ENCODE measurements at regions not wholly inside any gene's neighbourhood (a gene's known extent, or its start where the extent isn't known, plus 50 kb on each side); places are given as distances from the start of the nearest gene placed in this dataset.

- H3K23ac ChIP-seq (ENCODE audit: low read length), result no peak overlapping the region
- no peaks in the 10 kb centered on the region for H3K4me1 ChIP-seq (ENCODE audit: control insufficient read depth in 1 of 2, insufficient read depth in 2 of 2, low read length in 2 of 2)
- no peaks in the 10 kb centered on the region for H3K79me1 ChIP-seq (ENCODE audit: low read length)
- no peak overlapping the region for H3K4me3 ChIP-seq (ENCODE audit: low read depth, low read length)
- H3K27me3 ChIP-seq (ENCODE audit: insufficient read depth, low read length), result no peaks in the 10 kb centered on the region
- no peak overlapping the region for H3K27ac ChIP-seq (ENCODE audit: low read depth, low read length)
- H3K4me2 ChIP-seq (ENCODE audit: low read length), result no peak overlapping the region
- H2BK120ac ChIP-seq (ENCODE audit: insufficient read depth, low read length, poor library complexity), result no peak overlapping the region
- no peak overlapping the region for H4K91ac ChIP-seq (ENCODE audit: low read depth, low read length)
- no peak overlapping the region for H2BK12ac ChIP-seq (ENCODE audit: low read length)
- no peak overlapping the region for H3K14ac ChIP-seq (ENCODE audit: low read length)
- H3K4ac ChIP-seq (ENCODE audit: low read depth, low read length), result no peak overlapping the region
- no peak overlapping the region for H2AFZ ChIP-seq (ENCODE audit: insufficient read depth, low read length, poor library complexity)
- no CpG with 5 or more reads among the region's 5 CpGs for WGBS (ENCODE audit: extremely low coverage, insufficient coverage, insufficient read length)
- H3K36me3 ChIP-seq (ENCODE audit: control insufficient read depth in 1 of 2, insufficient read depth in 2 of 2, low read length in 2 of 2), result no peaks in the 10 kb centered on the region
- H3K18ac ChIP-seq (ENCODE audit: low read length), result no peak overlapping the region
- peak; percentile 30 to 57 for DNase-seq
- H2BK5ac ChIP-seq (ENCODE audit: low read depth, low read length, poor library complexity), result no peak overlapping the region
- H4K12ac ChIP-seq (ENCODE audit: low read depth, low read length), result no peak overlapping the region
- no peak overlapping the region for H4K8ac ChIP-seq (ENCODE audit: low read depth, low read length)
- H3K9me3 ChIP-seq (ENCODE audit: insufficient read depth, low read depth, low read length), result no peaks in the 10 kb centered on the region
- H3K9ac ChIP-seq (ENCODE audit: low read length), result no peak overlapping the region
- no peaks in the 10 kb centered on the region for H3K79me2 ChIP-seq (ENCODE audit: control insufficient read depth, insufficient read depth, low read length, poor library complexity)
- H2AK5ac ChIP-seq (ENCODE audit: low read length), result no peak overlapping the region
Observed at GRCh38 chr3:23073724-23074305, 129.3 kb upstream of the UBE2E2 start.

DNA sequence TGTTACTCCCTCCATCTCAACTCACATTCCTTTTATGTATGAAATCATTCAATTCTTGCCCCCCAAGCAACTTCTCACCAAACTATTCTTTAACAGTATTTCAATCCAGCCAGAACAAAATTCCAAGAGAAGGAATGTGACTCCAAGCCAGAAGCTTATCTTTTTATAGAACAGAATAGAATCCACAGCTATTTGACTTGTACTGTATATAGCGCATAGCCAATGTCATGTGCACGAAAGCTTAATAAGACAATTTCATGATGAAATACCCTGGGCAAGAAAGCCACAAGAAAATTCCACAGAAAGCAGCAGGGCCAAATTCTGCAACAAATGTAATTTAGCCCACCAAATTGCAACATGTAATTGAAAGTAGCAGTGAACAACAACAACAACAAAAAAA is 127.6 kb upstream of the UBE2E2 start:
- Histone ChIP-seq H3K79me2 (ENCODE audit: control insufficient read depth, insufficient read depth, low read length, poor library complexity) (no peaks in the 10 kb centered on the region), H4K12ac (ENCODE audit: low read depth, low read length) (no peak overlapping the region), H3K27me3 (ENCODE audit: insufficient read depth, low read length) (no peaks in the 10 kb centered on the region), H4K91ac (ENCODE audit: low read depth, low read length) (no peak overlapping the region), H4K8ac (ENCODE audit: low read depth, low read length) (no peak overlapping the region), H2BK5ac (ENCODE audit: low read depth, low read length, poor library complexity) (no peak overlapping the region), H3K23ac (ENCODE audit: low read length) (no peak overlapping the region), H3K14ac (ENCODE audit: low read length) (no peak overlapping the region), H3K4me1 (ENCODE audit: control insufficient read depth in 1 of 2, insufficient read depth in 2 of 2, low read length in 2 of 2) (no peaks in the 10 kb centered on the region), H3K79me1 (ENCODE audit: low read length) (no peaks in the 10 kb centered on the region), H2AFZ (ENCODE audit: insufficient read depth, low read length, poor library complexity) (no peak overlapping the region), H3K9me3 (ENCODE audit: insufficient read depth, low read depth, low read length) (no peaks in the 10 kb centered on the region), H3K18ac (ENCODE audit: low read length) (no peak overlapping the region), H2AK5ac (ENCODE audit: low read length) (no peak overlapping the region), H2BK12ac (ENCODE audit: low read length) (no peak overlapping the region), H3K4ac (ENCODE audit: low read depth, low read length) (no peak overlapping the region), H3K4me2 (ENCODE audit: low read length) (no peak overlapping the region), H3K9ac (ENCODE audit: low read length) (no peak overlapping the region), H2BK120ac (ENCODE audit: insufficient read depth, low read length, poor library complexity) (no peak overlapping the region), H3K36me3 (ENCODE audit: control insufficient read depth in 1 of 2, insufficient read depth in 2 of 2, low read length in 2 of 2) (no peaks in the 10 kb centered on the region), H3K4me3 (ENCODE audit: low read depth, low read length) (no peak overlapping the region), H3K27ac (ENCODE audit: low read depth, low read length) (no peak overlapping the region)
- WGBS (ENCODE audit: extremely low coverage, insufficient coverage, insufficient read length), result no CpG with 5 or more reads among the region's 2 CpGs
- DNase-seq, result no peak

DNA sequence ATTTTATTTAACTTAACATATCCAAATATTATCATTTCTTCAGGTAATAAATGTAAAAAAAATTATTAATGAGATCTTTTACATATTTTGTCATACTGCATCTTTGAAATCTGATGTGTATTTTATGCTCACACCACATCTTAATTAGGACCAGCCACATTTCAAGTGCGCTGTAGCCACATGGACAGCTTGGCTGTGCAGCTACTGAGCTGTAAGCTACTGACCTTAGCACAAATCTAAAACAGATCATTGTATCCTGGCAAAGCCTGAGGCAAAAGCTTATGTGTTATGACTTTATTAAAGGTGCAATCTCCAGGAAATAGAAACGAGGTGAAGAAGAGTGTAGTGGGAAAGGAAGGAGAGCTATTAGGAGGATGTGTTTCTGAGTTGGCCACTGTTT is 126.7 kb upstream of the UBE2E2 start:
- no peaks in the 10 kb centered on the region for H3K36me3 ChIP-seq (ENCODE audit: control insufficient read depth in 1 of 2, insufficient read depth in 2 of 2, low read length in 2 of 2)
- no peaks in the 10 kb centered on the region for H3K79me2 ChIP-seq (ENCODE audit: control insufficient read depth, insufficient read depth, low read length, poor library complexity)
- H3K27me3 ChIP-seq (ENCODE audit: insufficient read depth, low read length), result no peaks in the 10 kb centered on the region
- H3K9ac ChIP-seq (ENCODE audit: low read length), result no peak overlapping the region
- no peaks in the 10 kb centered on the region for H3K79me1 ChIP-seq (ENCODE audit: low read length)
- no peak overlapping the region for H3K27ac ChIP-seq (ENCODE audit: low read depth, low read length)
- no peaks in the 10 kb centered on the region for H3K9me3 ChIP-seq (ENCODE audit: insufficient read depth, low read depth, low read length)
- no peak overlapping the region for H4K12ac ChIP-seq (ENCODE audit: low read depth, low read length)
- H2AFZ ChIP-seq (ENCODE audit: insufficient read depth, low read length, poor library complexity), result no peak overlapping the region
- H2BK120ac ChIP-seq (ENCODE audit: insufficient read depth, low read length, poor library complexity), result no peak overlapping the region
- H2BK5ac ChIP-seq (ENCODE audit: low read depth, low read length, poor library complexity), result no peak overlapping the region
- no peak overlapping the region for H4K91ac ChIP-seq (ENCODE audit: low read depth, low read length)
- H2AK5ac ChIP-seq (ENCODE audit: low read length), result no peak overlapping the region
- WGBS (ENCODE audit: extremely low coverage, insufficient coverage, insufficient read length), result no CpG with 5 or more reads among the region's 2 CpGs
- no peak overlapping the region for H3K14ac ChIP-seq (ENCODE audit: low read length)
- H3K4me1 ChIP-seq (ENCODE audit: control insufficient read depth in 1 of 2, insufficient read depth in 2 of 2, low read length in 2 of 2), result no peaks in the 10 kb centered on the region
- H3K4me3 ChIP-seq (ENCODE audit: low read depth, low read length), result no peak overlapping the region
- H3K4me2 ChIP-seq (ENCODE audit: low read length), result no peak overlapping the region
- no peak overlapping the region for H3K23ac ChIP-seq (ENCODE audit: low read length)
- DNase-seq, result no peak
- H2BK12ac ChIP-seq (ENCODE audit: low read length), result no peak overlapping the region
- H3K4ac ChIP-seq (ENCODE audit: low read depth, low read length), result no peak overlapping the region
- no peak overlapping the region for H3K18ac ChIP-seq (ENCODE audit: low read length)
- H4K8ac ChIP-seq (ENCODE audit: low read depth, low read length), result no peak overlapping the region

DNA sequence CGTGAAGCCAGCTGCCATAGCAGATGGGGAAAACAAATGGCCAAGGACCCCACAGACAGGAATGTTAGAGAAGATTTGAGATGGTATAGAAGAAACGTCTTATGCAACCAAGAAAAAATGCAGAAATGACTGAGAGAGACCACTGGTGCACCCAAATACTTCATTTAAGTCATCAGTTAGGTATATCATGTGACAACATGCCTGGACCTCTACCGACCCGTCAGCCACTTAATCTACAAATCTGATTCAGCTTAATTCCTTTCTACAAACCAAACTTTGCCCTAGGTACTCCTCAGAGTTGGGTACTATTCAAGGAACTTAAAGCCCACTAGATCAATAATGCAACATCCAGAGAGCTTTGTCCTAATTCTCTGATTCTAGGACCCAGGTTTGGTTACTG is 126.0 kb upstream of the UBE2E2 start:
- no peak overlapping the region for H4K91ac ChIP-seq (ENCODE audit: low read depth, low read length)
- no peak overlapping the region for H3K4me3 ChIP-seq (ENCODE audit: low read depth, low read length)
- H2AK5ac ChIP-seq (ENCODE audit: low read length), result no peak overlapping the region
- no peak overlapping the region for H2BK5ac ChIP-seq (ENCODE audit: low read depth, low read length, poor library complexity)
- H3K9ac ChIP-seq (ENCODE audit: low read length), result no peak overlapping the region
- H2BK12ac ChIP-seq (ENCODE audit: low read length), result no peak overlapping the region
- H3K4ac ChIP-seq (ENCODE audit: low read depth, low read length), result no peak overlapping the region
- H3K4me2 ChIP-seq (ENCODE audit: low read length), result no peak overlapping the region
- no CpG with 5 or more reads among the region's 4 CpGs for WGBS (ENCODE audit: extremely low coverage, insufficient coverage, insufficient read length)
- H3K14ac ChIP-seq (ENCODE audit: low read length), result no peak overlapping the region
- no peaks in the 10 kb centered on the region for H3K4me1 ChIP-seq (ENCODE audit: control insufficient read depth in 1 of 2, insufficient read depth in 2 of 2, low read length in 2 of 2)
- H4K12ac ChIP-seq (ENCODE audit: low read depth, low read length), result no peak overlapping the region
- no peak overlapping the region for H2BK120ac ChIP-seq (ENCODE audit: insufficient read depth, low read length, poor library complexity)
- no peak overlapping the region for H3K27ac ChIP-seq (ENCODE audit: low read depth, low read length)
- no peak overlapping the region for H4K8ac ChIP-seq (ENCODE audit: low read depth, low read length)
- no peaks in the 10 kb centered on the region for H3K79me2 ChIP-seq (ENCODE audit: control insufficient read depth, insufficient read depth, low read length, poor library complexity)
- no peaks in the 10 kb centered on the region for H3K79me1 ChIP-seq (ENCODE audit: low read length)
- H3K18ac ChIP-seq (ENCODE audit: low read length), result no peak overlapping the region
- H3K36me3 ChIP-seq (ENCODE audit: control insufficient read depth in 1 of 2, insufficient read depth in 2 of 2, low read length in 2 of 2), result no peaks in the 10 kb centered on the region
- H3K27me3 ChIP-seq (ENCODE audit: insufficient read depth, low read length), result no peaks in the 10 kb centered on the region
- no peak overlapping the region for H3K23ac ChIP-seq (ENCODE audit: low read length)
- no peaks in the 10 kb centered on the region for H3K9me3 ChIP-seq (ENCODE audit: insufficient read depth, low read depth, low read length)
- DNase-seq, result no peak
- H2AFZ ChIP-seq (ENCODE audit: insufficient read depth, low read length, poor library complexity), result no peak overlapping the region
